ENCODE measurements at regions not wholly inside any gene's neighbourhood (a gene's known extent, or its start where the extent isn't known, plus 50 kb on each side); places are given as distances from the start of the nearest gene placed in this dataset.
"Not testable (repeated sequence)": the region's sequence is repeated elsewhere in the genome, so short reads cannot be mapped to it uniquely, and the experiment has no call there.

GRCh38 chr2:215862351-215862771 is 151.0 kb downstream of the MREG start:
- no peak for DNase-seq (ENCODE audit: low read depth in 2 of 2)

- no peak for DNase-seq (ENCODE audit: low read depth in 2 of 2)
Observed at GRCh38 chr2:215861607-215862350, 151.6 kb downstream of the MREG start.

DNA sequence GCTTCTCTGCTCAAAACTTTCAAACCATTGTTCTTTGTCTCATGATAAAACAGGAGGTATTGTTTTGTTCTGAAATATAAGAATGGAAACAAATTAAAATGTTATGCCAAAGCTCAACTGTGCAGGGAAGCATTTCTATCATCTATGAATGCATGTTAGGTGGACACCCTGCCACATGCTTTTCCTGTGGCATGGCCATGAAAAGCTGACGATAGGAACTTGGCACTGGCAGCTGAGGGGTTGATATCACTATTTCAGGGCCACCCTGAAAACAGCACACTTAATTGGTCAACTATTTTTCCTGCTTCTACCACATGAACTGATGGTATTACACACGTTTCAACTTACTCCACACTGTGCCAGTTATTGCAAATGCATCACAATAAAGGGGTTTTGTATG is 157.3 kb downstream of the MREG start:
- DNase-seq (ENCODE audit: low read depth in 2 of 2): no peak

DNA sequence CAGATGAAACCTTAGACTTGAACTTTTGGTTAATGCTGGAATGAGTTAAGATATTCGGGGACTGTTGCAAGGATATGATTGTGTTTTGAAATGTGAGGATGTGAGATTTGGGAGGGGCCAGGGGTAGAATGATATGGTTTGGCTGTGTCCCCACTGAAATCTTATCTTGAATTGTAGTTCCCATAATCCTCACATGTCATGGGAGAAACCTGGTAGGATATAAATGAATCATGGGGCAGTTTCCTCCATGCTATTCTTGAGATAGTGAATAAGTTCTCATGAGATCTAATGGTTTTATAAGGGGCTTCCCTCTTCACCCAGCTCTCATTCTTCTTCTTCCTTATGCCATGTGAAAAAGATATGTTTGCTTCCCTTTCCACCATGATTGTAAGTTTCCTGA is 158.0 kb downstream of the MREG start:
- not testable (repeated sequence) for DNase-seq (ENCODE audit: low read depth in 2 of 2)

DNA sequence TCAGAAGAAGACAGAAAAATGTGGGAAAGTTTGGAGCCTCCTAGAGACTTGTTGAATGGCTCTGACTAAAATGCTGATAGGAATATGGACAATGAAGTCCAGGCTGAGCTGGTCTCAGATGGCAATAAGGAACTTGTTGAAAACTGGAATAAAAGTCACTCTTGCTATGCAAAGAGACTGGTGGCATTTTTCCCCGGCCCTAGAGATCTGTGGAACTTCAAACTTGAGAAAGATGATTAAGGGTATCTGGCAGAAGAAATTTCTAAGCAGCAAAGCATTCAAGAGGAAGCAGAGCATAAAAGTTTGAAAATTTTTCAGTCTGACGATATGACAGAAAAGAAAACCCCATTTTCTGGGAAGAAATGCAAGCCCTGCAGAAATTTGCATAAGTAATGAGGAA is 159.3 kb downstream of the MREG start:
- DNase-seq (ENCODE audit: low read depth in 2 of 2): no peak

DNA sequence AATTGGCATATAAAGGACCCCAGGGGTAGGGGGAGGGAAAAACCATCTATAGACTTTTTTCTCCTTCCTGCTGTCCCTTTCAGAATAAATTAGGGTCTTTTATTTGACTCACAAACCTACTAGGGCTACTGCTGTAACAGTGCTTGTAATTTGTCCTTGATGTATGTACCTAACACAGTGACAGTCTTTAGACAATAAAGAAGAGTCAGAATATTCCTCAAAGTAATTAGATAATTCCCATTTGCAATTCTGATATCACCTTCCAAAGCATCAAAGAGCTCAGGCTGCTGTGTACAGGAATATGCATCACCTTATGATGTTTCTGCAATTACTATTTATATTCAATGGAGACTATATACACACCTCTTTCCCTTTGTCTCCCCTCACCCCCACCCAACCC is 161.7 kb downstream of the MREG start:
- DNase-seq (ENCODE audit: low read depth in 2 of 2): no peak

GRCh38 chr2:215851082-215851481 is 162.3 kb downstream of the MREG start:
- DNase-seq (ENCODE audit: low read depth in 2 of 2): no peak

- DNase-seq (ENCODE audit: low read depth in 2 of 2): no peak
Observed at GRCh38 chr2:215850380-215850779, 163.0 kb downstream of the MREG start.

DNA sequence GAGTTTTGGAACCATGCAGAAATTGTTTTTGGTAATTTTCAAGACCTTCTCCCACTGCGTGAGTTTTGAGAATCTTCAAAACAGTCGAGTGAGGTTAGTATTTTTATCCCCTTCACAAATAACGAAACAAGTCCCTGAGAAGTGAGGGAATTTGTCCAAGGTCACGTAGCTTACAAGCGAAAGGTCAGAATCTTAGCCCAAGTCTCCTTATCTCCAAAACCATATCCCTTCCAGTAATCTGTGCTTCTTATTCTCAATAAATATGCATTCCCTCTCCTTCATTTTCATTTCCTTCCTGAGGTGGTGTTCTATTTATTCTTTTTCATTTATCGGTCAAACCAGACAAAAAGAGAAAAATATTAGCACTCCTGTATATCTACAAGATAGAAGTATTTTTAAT is 163.6 kb downstream of the MREG start:
- DNase-seq (ENCODE audit: low read depth in 2 of 2): no peak

- no peak for DNase-seq (ENCODE audit: low read depth in 2 of 2)
Observed at GRCh38 chr2:215848698-215849097, 164.7 kb downstream of the MREG start.

DNA sequence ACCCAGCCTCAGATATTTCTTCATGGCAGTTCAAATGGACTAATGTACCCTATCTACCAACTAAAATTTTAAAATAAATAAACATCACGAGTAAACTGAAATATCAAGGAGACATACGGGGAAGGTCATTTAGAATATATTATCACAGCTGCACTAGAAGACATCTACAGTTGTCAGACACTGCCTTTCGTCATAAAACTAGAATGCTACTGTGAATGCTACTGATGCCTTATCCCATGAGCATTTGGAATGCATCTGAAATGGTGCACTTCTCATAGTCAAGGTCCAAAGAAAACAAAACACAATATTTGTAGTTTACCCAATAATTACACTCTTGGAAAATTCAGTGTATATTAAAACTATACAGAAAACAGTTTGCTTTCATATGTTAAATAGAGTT is 165.2 kb downstream of the MREG start:
- no peak for DNase-seq (ENCODE audit: low read depth in 2 of 2)

DNA sequence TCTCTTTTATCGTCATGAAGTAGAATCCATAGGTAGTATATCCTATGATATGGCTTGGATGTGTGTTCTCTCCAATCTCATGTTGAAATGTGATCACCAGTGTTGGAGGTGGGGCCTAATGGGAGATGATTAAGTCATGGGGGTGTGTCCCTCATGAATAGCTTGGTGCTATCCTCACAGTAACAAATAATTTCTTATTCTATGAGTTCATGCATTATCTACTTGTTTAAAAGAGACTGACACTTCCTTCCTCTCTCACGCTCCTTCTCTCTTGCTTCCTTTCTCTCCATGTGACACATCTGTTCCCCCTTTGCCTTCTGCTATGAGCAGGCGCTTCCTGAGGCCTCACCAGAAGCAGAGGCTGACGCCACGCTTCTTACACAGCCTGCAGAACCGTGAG is 165.6 kb downstream of the MREG start:
- DNase-seq (ENCODE audit: low read depth in 2 of 2): no peak

DNA sequence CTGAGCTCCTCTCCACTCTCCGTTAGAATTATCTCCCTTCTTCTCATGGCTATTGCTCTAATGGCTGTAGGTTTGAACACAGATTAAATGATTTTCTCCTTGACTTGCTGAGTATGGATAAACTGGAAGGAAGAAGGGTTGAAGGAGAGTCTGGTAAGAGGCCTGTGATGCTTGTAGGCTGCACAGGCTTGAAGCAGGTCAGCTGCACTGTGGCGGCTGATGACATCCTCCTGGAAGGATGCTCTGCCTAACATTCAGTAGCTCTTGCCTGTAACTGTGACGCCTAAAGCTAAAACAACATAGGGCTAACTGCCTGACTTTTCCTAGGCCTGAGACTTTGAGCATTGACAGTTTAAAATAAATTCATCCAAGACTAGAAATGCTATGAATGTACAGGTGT is 166.3 kb downstream of the MREG start:
- DNase-seq (ENCODE audit: low read depth in 2 of 2): no peak

DNA sequence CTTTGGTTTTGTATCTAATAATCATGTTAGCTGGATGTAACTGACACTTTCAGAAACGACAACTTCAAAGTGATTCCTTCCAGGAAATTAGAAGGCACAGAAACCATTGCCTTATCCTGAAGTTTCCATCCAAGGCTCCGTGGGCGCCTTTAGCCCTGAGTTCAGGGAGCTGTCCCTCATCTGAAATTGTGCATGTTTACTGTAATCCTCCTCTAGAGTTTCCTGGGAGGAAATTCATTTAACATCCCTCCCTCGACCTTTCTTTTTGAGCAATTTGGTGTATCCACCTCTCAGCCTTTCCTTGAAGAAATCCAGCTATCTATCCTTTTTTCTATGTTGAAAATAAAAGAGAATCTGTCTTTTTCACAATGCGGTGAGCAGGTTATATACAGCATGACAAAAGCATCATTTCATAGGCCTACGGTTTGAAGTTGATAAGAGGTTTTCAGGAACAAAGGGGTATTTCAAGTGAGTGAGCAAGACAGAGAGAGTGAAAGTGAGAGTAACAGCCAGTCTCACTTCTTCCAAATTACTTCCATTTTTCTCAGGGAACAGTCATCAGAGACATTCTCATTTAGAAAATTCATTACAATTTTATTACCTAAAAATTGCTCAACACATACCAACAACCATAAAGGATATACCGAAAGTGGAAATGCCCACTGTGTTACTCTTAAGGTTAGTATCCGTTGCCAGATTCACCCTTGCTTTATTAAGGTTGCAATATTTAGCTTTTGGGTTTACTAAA is 167.3 kb downstream of the MREG start:
- no peak for DNase-seq (ENCODE audit: low read depth in 2 of 2)

DNA sequence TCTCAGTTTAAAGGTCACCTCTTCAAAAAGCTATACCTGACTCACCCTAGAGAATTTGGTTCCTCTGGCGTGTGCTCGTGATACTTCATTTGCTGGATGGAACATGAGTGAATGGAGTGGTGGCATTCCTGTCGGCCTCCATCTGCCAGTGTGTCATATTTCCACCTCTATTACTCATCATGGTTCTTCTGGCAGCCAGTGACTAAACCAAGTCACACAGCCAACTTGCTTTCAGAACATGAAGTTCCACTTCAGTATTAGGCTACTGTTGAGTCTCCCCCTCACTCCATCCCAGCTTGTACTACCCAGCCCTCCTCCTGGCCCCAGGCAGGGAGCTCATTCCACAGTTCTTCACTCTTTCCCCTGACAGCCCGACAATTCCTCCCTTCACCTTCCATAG is 169.8 kb downstream of the MREG start:
- DNase-seq (ENCODE audit: low read depth in 2 of 2): no peak

DNA sequence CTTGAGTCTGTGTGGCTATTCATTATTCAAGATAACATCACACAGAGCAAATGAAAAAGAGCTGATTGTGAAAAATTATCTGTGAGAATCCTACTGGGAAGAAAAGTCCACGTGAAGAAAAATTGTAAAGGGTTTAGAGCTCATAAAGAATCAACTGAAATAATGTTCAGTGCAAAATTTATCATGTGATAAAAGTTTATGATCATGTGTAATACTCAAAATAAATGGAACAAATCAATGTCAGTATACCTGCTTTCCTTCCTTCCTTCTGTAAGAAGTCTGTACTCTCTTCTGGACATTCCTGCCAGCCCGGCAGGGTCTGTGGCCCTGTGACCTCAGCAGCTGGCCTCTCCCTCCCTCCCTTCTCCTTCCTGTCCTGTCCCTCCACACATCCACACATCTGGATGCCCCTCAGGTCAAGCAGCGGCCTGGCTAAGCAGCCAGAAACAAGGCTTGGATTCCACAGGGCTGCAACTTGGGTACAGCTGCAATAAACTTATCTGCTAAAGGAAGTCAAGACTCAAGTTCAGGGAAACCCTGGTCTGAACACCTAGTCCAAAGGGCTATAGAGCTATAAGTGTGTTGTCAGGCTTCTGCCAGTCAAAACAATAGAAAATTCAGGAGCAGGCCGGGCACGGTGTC is 172.1 kb downstream of the MREG start:
- no peak for DNase-seq (ENCODE audit: low read depth in 2 of 2)

DNA sequence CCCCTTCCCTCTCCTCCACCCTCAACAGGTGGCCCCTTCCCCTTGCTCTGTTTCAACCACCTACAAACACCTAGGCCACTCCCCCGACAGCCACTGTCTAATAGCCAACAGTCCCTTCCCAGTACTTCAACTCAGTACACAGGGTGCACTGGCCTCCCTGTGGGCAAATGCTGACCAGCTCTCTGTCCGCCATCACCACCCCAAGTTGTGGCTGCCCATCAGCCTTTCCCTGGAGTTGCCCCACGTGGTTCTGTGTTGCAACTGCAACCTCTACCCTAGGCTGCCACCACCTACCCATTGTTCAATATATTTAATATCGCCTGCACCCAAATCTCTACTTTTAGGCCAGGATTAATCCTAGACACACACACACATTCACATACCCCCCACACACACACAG is 173.5 kb downstream of the MREG start:
- no peak for DNase-seq (ENCODE audit: low read depth in 2 of 2)

DNA sequence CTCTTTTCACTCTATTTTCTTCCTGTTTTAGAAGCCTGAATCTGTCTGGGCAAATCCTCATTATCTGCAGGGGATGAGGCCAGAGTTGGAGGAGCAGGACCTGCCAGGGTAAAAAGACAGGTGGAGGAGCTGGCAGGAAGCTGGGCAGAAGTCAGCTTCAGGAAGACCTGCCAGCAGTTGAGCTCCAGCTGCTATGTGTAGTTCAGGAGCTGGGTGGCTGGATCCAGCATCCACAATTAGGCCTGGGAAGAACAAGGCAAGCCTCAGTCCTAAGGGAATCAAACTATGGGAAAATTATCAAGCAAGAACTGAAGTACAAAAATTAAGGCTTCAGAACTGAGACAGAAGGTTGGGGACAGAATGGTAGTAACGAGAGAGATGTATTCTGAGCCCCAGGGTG is 174.0 kb downstream of the MREG start:
- no peak for DNase-seq (ENCODE audit: low read depth in 2 of 2)

GRCh38 chr2:215836881-215837280 is 176.5 kb downstream of the MREG start:
- no peak for DNase-seq (ENCODE audit: low read depth in 2 of 2)

GRCh38 chr2:215835657-215836056 is 177.7 kb downstream of the MREG start:
- no peak for DNase-seq (ENCODE audit: low read depth in 2 of 2)

DNA sequence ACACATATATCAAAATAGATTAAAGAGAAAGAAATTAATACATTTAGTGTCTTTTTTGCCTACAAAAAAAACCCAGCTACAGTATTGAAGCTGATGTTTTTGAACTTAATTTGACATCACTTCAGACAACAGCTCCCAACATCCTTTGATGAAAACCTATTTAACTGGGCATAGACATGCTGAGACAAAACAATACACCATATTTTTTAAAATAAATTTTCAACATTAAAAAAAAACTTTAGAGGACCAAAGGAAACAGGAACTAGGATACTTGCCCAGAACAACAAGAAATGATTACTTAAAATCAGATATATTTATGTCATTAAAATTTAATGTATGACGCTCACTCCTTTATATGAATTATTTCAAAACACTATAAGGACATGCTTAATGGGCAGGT is 178.1 kb downstream of the MREG start:
- DNase-seq (ENCODE audit: low read depth in 2 of 2): no peak

DNA sequence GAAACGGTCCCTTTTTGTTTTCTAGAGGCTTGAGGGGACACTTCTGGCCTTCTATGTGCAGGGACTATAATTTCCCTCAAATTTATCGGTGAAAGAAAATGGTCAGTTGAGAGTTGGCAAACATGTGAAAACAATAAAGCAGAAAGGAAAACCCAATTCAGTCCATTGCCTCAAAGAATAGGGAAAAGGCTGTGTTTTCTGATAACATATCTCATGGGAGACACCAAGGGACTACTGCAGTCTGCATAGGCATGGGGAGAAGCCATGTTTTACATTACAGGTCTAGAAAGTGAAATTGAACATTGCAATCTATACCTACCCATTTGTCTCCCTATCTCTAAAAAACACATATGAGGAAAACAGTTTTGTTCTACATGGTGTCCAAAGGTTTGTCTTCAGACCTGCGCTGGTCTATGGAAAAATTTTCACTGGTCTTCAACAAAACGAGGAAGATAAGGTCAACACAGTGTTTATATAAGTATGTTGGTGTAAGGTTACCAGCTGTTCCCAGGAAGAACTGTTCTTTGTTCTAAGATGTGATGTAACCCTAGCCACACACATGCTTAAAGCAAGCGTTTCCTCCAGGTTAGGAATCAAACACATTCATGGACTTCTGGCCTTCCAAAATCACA is 179.7 kb downstream of the MREG start:
- no peak for DNase-seq (ENCODE audit: low read depth in 2 of 2)

DNA sequence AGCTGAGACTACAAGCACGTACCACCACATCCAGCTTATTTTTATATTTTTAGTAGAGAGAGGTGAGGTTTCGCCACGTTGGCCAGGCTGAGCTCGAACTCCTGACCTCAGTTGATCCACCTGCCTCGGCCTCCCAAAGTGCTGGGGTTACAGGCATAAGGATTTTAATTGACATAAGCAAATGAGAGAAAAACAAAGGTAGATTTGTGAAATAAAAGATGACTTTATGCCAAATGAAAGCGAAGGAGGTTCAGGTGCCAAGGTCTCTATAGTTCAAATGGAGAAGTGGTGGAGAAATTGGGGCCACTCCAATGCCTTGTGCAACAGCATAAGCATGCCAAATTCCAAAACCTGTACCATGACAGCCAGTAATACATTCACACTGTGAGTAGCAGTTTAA is 180.6 kb downstream of the MREG start:
- no peak for DNase-seq (ENCODE audit: low read depth in 2 of 2)

Measured in stimulated activated CD4-positive, alpha-beta T cell treated with anti-CD3 and anti-CD28 coated beads, Interleukin-12 subunit alpha, Interleukin-12 subunit beta, amount 100 ng/mL, for 24 hours (primary cell).